ENCODE measurements at regions not wholly inside any gene's neighbourhood (a gene's known extent, or its start where the extent isn't known, plus 50 kb on each side); places are given as distances from the start of the nearest gene placed in this dataset.

DNA sequence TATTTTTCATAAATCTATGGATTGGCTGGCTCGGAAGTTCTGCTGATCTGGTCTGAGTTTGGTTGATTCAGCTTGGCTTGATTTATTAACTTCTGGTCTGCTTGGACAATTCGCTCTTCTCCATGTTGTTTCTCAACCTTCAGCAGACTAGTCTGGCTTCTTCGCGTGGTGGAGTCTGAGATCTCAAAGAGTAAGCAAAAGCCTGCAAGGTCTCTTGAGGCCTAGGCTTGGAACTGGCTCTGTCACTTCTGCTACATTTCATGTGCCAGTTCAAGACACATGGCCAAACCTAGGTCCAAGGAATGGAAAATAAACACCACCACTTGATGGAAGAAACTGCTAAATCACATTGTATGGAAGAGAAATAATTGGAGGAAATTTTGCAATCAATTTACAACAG lies 115.1 kb upstream of the JAG1 start:
- TF ChIP-seq, protein P1, sequence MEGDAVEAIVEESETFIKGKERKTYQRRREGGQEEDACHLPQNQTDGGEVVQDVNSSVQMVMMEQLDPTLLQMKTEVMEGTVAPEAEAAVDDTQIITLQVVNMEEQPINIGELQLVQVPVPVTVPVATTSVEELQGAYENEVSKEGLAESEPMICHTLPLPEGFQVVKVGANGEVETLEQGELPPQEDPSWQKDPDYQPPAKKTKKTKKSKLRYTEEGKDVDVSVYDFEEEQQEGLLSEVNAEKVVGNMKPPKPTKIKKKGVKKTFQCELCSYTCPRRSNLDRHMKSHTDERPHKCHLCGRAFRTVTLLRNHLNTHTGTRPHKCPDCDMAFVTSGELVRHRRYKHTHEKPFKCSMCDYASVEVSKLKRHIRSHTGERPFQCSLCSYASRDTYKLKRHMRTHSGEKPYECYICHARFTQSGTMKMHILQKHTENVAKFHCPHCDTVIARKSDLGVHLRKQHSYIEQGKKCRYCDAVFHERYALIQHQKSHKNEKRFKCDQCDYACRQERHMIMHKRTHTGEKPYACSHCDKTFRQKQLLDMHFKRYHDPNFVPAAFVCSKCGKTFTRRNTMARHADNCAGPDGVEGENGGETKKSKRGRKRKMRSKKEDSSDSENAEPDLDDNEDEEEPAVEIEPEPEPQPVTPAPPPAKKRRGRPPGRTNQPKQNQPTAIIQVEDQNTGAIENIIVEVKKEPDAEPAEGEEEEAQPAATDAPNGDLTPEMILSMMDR (conservative IDR thresholded peaks at IDR 0.05; ENCODE audit: low read length), result no peak
- no peak for TF ChIP-seq EZH2phosphoT487 (IDR thresholded peaks at IDR 0.05; ENCODE audit: borderline replicate concordance)
